SKM-1 treated with dmso at 0.1 percent for 144 hours (cell line): ENCODE measurements at regions not wholly inside any gene's neighbourhood (a gene's known extent, or its start where the extent isn't known, plus 50 kb on each side); places are given as distances from the start of the nearest gene placed in this dataset.

Source experiments
- DNase-seq: peaks from one replicate; lab custom pipeline; 2025; ENCODE audit not compliant: unreplicated experiment; lab: John Stamatoyannopoulos, UW

DNA sequence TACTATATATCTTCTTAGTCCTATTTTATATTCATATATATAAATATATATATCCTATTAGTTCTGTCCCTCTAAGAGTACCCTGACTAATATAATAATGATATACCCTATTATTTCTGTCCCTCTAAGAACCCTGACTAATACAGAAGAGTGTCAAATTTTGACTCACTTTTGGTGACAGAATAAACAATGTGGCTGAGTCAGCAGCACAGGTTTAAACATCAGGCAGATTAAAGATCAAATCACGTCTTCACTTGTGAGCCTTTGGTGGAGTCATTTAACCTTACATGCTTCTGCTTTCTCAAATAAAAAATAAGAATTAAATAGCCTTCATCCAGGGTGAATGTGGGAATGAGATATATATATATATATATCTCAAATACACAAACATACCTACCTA, 615.9 kb upstream of the GCFC2 start:
- DNase-seq = no peak

DNA sequence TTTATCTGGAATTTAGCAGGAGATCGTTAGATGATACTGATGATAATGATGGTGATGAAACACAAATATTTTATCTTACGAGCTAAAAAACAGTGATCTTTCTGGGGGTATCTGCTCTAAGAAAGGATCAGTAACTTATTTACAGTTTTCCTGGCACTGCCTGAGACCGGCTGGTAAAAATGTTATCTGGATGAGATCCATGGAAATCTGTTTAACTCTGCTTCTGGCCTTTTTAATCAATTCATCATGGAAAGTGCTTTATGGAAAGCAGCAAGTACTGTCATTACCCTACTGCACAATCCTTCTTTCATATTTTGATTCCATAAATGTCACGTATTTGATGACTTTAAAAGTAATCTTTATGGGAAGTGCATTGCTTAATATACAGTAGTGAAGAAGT, 612.7 kb upstream of the GCFC2 start:
- no peak for DNase-seq

DNA sequence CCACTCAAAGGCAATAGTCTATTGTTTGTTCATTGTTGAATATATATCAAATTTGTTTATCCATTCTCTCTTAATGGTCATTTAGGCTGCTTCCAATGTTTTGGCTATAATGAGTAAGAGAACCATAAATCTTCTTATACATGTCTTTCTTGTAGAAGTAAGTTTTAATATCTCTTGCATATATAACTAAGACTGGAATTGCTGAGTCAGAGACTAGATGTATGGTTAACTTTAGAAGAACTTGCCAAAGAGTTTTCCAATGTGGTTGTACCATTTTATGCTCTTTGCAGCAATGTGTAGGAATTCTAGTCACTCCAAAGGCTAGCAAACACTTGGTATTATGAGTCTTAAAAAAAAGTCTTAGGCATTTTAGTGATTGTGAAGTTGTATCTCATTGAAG, 610.0 kb upstream of the GCFC2 start:
- no peak for DNase-seq

DNA sequence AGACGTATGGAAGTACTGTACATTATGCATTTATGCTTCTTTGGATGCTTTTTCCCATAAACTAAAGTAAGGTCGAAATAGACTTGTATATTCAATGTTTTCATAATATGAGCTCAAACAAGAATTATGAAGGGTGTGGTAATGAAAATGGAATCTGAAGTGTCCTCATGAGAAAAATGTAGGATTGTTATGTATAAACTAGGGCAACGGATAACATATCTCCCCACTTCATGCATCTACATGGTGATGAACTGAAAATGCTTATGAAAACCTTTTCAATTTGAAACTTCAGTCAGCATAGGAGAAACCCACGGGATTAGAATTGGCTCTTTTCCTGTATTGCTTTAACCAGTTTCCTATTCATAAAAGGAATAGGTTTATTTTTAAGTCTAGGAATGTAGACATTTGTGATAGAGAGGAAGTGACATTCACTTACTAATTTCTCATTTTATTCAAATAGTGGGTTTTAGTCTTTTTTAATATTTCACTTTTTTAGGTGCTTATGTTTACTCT, 608.2 kb upstream of the GCFC2 start:
- no peak for DNase-seq

DNA sequence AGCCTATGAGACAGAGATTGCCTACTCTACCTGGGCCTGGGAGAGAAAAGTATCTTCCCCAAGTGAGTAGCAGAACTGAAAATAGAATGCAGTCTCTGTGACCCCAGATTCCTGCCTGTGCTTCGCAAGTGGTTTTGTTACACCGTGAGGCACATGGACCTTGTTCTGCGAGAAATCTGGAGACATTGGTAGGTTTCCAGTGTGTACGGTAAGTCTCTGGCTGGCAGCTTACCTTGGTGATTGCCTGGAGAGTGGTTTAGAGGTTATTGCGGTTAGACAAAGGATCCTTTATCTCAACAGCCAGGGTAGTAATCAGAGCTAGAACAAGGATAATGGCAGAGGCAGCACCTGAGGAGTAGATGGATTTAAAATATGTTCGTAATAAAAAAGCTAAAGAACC, 606.0 kb upstream of the GCFC2 start:
- DNase-seq = no peak

DNA sequence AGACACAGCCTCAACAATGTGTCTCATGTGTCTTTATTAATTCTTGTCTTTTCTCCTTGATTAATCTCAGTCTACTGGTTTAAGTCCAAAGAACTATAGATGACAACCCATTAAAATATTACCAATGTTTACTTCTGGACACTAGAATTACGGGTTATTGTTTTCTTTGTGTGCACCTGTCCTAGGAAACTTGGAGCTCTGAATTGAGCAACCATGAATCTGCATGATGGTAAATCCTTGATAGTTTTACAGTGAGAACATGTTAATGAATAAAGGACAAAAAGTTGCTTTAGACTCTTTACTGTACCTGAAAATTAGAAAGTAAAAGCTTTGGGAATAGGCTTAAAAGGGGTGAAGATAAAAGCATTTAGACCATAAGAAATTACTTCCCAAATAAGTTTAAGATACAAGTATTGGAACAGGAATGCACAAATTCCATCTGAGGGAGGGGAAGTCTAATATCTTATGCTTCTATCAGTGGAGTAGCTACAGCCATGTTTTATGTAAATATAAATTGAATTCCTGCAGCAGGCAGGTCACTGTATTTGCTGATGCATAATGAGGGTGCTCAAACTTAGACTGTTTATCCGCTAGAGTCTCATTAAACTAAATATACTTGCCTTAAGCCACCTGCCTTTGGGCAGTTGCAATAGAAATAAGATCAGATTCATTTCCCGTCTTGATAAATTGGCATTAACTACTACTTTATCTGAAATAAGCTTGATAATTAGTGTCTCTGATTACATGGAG, 603.7 kb upstream of the GCFC2 start:
- DNase-seq = no peak

DNA sequence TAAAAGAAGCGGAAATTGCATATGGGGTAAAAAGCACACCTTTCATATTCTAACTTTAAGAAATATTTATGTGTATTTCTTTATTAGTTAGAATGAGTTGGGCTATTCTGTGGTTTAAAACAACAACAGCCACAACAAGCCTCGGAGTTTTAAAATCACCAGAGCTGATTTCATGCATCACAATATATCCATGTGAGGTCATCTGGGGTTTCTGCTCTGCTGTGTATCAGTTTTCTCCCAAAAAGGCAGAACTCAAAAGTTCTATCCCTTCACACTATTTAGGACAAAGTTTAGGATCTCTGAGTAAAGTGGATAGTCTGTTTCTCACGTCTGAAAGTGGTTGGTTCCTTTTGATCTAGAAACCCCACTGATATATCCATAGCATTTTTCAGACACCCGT, 601.5 kb upstream of the GCFC2 start:
- DNase-seq = no peak

DNA sequence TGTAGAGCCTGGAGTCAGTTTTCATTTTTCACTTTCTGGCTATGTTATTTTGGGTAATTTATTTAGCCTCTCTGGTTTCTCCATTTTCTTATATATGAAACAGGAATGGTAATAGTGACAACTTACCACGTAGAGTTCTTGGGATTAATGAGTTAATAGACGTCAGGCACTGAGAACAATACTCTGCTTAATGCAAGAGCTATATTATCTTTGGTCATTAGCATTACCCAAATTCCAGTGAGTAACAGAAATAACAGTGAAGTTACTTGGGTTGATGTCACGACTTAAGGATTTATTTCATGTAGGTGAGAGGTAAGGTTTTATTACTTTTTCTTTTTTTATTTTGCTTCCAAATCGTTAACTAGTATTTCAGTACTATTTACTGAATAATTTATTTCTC, 601.0 kb upstream of the GCFC2 start:
- no peak for DNase-seq

DNA sequence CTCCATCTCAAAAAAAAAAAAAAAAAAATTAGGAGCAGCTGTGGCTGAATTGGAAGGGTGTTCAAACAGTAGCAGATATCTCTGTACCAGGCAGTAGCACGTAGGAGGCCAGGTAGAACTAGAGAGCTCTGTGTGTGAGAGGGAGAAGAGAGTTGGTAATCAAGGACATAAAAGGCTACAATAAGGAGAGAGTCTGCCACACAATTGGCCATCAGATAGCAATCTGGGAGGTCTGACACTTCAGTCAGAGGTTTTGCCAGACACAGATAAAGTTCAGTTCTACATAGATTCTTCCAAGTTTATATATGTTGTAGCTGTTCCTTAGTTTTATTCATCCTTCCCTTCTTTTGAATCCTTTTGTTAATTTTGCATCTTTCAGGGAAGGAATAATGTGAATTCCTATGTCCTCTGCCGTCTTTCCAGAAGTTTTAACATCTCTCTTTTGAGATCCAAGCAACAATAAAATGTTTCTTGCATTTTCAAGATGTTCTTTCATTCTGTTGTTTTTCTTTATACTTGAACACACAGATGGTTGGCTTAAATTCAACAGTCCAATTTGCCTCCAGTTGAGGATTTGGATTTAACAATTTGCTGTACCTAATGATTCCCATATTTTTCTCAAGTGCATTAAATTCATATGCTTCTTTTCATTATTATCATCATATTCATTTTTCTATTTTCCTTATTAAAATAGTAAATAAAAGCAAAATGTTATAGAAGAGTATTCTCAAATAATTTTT, 600.3 kb upstream of the GCFC2 start:
- no peak for DNase-seq

DNA sequence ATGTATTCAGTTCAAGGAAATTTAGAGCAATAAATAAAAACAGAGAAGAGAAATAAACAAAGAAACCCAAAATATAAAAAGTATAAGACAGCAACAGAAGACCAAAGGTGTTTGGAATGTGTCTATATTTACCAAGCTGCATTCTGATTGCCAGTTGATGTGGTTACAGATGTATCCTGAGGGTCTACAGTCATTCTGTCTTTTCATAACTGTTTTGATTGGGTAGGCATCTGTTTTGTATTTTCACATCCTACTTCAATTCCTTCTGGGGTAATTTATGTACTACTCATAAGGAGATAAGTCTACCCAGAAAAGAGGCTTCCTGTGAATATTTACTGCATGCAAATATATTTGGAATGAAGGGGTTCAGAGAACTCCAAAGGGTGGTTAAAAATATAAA, 596.8 kb upstream of the GCFC2 start:
- DNase-seq = no peak

DNA sequence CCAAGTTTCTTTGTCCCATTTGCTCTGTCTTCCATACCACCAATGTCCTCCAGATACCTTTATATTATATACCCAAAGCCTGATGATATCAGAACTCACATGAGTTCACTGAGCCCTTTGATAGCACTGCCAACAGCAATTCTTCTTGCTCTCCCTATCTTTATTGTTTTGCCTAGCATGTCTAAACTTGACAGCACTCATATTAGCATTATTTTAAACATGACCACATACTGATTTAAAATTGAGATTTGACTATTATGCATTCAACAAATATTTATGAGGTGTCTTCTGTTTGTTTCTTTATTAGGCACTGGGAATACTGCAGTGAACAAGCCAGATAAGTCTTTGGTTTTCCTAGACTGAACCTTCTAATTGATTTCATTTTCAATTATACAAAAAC, 587.3 kb upstream of the GCFC2 start:
- DNase-seq = no peak

DNA sequence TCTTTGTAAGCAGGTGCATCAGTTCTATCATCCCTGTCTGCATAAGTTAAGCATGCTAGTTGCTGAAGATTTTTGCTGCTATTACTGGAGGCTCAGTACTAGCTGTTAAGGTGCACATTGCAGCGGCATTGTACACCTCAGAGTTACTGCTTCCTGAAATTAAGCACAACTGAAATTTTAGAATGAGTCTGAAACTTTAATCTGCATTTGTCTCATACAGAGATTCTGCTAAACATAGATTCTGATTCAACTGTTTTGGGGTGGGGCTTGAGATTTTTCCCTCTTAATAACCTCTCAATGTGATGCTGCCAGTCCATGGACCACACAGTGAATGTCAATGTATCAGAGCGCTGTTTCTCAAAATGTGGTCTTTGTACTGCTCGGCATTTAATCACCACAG, 585.7 kb upstream of the GCFC2 start:
- no peak for DNase-seq

DNA sequence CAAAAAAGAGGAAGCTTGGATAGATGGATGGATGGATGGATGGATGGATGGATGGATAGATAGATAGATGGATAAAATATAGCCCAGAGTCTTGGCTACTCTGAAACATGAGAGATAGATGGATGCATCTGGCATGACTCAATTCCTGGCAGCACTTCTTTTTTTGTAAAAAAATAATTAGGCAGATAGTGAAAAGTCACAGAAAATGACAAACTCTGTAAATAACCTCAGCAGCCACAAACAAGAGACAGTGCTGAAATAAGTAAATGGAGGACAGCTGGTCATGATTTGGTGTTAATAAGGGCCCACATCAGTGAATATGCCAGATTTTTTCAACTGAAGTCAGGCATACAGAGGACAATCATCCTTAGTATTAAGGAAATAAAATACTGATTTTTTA, 585.0 kb upstream of the GCFC2 start:
- DNase-seq = no peak

DNA sequence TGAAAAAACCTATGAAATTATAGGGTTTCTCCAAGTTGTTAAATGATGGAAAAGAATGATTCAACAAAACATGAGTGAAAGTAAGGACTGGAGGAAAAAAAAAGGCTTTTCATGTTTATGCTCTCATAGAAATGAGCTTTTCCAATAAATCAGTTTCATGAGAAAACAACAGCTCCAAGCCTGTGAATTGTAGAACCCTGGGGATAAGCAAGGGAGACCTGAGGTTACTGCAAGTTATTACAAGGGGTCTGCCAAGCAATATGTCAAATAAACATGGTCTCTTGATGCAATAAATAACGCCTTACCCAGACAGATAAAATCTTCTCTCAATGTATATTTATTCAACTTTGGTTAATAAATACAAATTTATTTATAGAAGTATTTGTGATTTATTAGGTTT, 577.9 kb upstream of the GCFC2 start:
- DNase-seq = no peak

DNA sequence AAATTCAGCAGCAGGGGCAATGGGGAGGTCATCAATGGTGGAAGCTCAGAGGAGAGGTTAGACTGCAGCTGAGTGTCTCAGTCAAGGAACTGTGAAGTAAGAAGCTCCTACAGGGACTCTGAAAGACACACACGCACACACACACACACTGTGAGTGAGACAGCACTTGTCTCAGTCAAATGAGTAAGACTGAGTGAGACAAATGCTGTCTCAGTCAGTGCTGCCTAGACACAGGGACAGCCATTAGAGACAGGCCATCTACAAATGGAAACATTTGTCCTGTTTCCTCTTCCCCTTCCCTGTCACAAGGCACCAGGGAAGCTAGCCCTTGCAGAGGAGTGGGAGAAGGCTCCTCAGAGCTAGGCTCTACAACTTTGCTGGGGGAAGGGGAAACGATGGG, 577.4 kb upstream of the GCFC2 start:
- no peak for DNase-seq

DNA sequence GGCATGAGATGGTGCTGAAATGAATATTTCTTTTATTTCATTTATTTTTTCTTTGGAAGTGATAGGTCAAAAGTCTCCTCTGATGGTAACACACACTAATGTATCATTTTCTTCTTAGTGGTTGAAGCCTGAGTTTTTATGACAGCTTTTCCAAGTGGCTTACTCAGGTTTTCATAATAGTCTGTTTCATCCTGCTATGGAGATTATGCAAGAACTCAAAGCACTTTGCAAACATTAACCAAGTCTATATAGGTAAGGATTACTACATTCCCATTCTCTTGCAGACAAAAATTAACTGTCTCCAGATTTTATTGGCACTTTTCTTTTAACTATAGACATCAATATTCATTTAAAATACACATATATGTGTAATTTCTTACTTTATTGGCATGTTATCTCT, 572.6 kb upstream of the GCFC2 start:
- DNase-seq = no peak

DNA sequence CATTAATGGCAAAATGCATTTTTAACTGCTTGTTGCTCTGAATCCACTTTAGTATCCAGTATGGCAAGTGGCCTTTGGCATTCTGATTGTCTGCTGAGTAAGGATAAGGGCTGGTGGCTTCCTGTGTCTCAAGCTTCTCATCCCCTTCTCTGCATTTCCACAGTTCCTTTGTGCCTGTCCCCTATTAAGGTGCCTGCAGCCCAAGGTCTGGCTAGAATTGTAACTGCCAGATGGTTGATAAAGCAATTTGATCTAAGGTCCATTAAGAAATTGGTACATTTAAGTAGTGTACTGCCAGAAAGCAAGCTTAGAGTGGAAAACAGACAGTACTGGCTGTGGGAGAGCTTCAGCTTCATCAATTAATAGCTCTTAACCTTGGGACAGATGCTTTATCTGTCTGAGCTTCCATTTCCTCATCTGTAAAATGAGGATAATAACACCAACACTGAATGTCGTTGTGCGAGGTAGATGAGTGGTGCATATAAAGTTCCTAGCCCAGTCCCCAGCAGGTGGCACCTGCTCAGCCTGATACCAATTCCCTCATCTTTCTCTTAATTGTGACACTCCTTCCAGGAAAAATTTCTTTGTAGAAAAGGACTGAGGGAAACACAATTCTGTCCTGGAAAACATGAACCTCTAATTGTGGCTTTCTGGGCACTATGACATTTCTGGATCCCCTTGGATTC, 570.6 kb upstream of the GCFC2 start:
- DNase-seq = no peak

DNA sequence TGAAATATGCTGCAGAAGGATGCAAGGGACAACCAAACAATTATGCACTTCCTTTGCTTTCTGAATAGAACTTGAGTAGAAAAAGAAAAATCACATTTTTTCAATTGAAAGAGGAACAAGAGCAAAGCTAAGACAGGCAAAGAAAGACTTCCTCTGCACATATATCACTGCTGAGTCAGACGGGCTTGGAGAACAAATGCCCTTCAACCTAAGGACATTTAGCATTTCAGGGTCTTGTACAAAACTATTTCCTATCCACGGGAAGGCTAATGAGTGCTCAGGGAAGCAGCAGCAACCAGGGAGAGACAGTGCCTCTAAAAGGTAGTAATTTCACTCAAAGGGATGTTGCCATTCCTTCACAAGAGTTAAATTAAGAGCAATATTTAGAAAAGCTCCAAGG, 570.0 kb upstream of the GCFC2 start:
- DNase-seq = no peak

DNA sequence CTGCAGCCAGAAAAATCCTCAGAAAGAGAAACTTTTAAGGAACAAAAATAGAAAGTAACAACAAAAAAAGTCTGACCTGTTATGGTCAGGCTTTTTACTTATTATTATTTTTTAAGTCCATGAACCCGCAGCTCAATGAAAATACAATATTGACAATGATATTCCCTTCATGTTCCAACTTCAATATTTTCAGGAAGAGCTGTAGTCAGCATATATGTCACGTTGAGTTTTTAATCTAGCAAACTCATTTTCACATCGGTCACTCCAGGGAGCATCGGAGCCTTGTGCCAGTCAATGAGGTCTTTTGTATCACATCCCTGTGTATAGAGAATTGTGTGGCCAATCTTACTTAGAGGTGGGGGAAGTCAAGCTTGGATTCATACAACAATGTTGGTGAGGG, 568.4 kb upstream of the GCFC2 start:
- no peak for DNase-seq

DNA sequence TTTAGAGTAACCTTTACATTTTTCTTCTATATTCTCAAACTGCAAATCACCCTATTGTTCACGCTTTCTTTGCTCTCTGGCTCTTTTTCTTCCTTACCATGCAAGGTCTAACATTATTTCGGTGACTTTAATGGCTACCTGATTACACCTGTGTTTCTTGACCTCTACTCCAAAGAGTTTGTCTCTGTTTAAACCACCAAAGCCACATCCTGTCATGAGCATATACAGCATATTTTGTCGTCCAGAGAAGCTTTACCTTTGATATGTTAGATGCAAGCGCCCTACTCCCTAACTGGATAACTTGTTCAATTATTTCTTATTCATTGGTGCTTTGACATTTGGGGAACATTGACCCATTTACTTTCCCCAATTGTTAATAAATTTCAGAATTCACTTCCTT, 565.1 kb upstream of the GCFC2 start:
- DNase-seq = no peak

DNA sequence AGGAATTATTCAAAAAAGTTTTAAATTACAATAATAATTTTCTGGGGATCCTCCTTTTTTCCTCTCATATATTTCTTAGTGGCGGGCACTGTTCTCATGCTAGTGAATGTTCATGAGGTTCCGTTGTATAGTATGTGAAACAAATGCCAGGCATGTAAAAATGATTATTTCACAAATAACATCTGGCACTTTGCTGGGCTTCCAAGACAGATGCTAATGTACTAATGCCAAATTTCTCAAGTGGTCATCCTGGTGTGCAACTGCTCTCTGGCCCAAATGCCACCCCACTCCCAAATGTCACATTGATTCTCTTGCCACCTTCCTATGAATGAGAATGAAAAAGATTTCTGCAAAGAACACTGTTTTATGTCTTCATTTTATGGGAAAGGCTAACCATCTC, 564.0 kb upstream of the GCFC2 start:
- DNase-seq = no peak

DNA sequence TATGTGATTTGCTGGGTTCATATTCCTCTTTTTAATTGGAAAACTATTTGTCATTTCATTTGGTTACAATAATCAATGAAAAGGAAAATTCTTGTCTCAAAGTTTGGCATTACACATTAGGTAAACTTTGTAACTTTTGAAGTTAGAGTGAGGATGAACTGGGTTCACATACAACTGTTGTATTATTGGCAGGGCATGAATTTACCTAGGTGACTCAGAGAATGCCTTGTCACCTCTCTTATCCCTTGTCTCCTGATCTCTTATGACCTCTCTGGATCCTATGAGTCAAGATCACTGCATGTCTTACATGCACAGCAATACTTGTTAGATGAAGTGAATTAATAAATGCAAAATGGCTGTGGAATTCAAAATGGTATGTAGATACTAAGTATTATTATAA, 563.4 kb upstream of the GCFC2 start:
- no peak for DNase-seq
